SK-N-SH (cell line): ENCODE measurements at regions not wholly inside any gene's neighbourhood (a gene's known extent, or its start where the extent isn't known, plus 50 kb on each side); places are given as distances from the start of the nearest gene placed in this dataset.

Experiments
- CTCF ChIA-PET: fragments of 300-600, 350-600 bp; formaldehyde crosslinking; extraction: SDS; loops from one replicate; lab custom pipeline; 2021; lab: Yijun Ruan, JAX
- POLR2A ChIA-PET: fragments of 350-600 bp; sonication (Branson Sonifier 250); formaldehyde crosslinking; extraction: SDS; loops from one replicate; lab custom pipeline; 2020; ENCODE audit warnings: antibody characterized with exemption, inconsistent platforms; lab: Yijun Ruan, JAX
- DNase-seq: peaks from one replicate; pipeline ENCODE4 v3.0.0; 2012
- H2AFZ ChIP-seq: fragments of 200-600 bp; sonication (generic); 2 replicates; pipeline ENCODE4 v1.8.1; 2016; ENCODE audit warnings: antibody characterized with exemption, mild to moderate bottlenecking, low read depth
- H3F3A ChIP-seq: fragments of 200-600 bp; sonication (generic); replicated peaks from 2 replicates; pipeline ENCODE3; 2016; ENCODE audit warnings: antibody characterized with exemption, mild to moderate bottlenecking; ENCODE audit not compliant: insufficient read depth
- H3K27ac ChIP-seq, 2 experiments: fragments of 200-500 bp in 1 of 2; fragments of 200-600 bp in 1 of 2; sonication (Bioruptor generic) in 1 of 2; sonication (generic), shearing (Covaris generic) in 1 of 2; 2 replicates each; pipeline versions ENCODE4 v1.5.1 to v1.6.1; 2014 to 2016; ENCODE audit warnings: low read depth in 2 of 2, inconsistent platforms in 1 of 2, low read length in 1 of 2, mild to moderate bottlenecking in 1 of 2, mixed read lengths in 1 of 2
- H3K27me3 ChIP-seq: fragments of 200-600 bp; sonication (generic), shearing (Covaris generic); 2 replicates; pipeline ENCODE4 v1.6.1; 2016; ENCODE audit warnings: mixed run types; ENCODE audit not compliant: insufficient read depth
- H3K36me3 ChIP-seq, 2 experiments: fragments of 200-500 bp in 1 of 2; fragments of 200-600 bp in 1 of 2; sonication (Bioruptor generic) in 1 of 2; sonication (generic) in 1 of 2; replicated peaks in 1 of 2; 2 replicates each; pipeline versions ENCODE3 to v1.5.1; 2014 to 2016; ENCODE audit warnings: low read length in 1 of 2, mild to moderate bottlenecking in 1 of 2; ENCODE audit not compliant: insufficient read depth in 2 of 2, control insufficient read depth in 1 of 2
- H3K4me1 ChIP-seq, 2 experiments: fragments of 200-500 bp in 1 of 2; fragments of 200-600 bp in 1 of 2; sonication (Bioruptor generic) in 1 of 2; sonication (generic), shearing (Covaris generic) in 1 of 2; 2 replicates each; pipeline versions ENCODE4 v1.5.1 to v1.6.1; 2014 to 2016; ENCODE audit warnings: low read depth in 1 of 2, low read length in 1 of 2, mixed run types in 1 of 2; ENCODE audit not compliant: insufficient read depth in 2 of 2, control insufficient read depth in 1 of 2
- H3K4me2 ChIP-seq: fragments of 200-600 bp; sonication (generic), shearing (Covaris generic); 2 replicates; pipeline ENCODE4 v1.6.1; 2017; ENCODE audit warnings: mixed run types
- H3K4me3 ChIP-seq, 2 experiments: fragments of 200-500 bp in 1 of 2; fragments of 200-600 bp in 1 of 2; sonication (Bioruptor generic) in 1 of 2; sonication (generic), shearing (Covaris generic) in 1 of 2; 2 replicates each; pipeline versions ENCODE4 v1.5.1 to v1.8.1; 2014 to 2016; ENCODE audit warnings: low read depth in 2 of 2, inconsistent platforms in 1 of 2, low read length in 1 of 2, mild to moderate bottlenecking in 1 of 2, mixed read lengths in 1 of 2, moderate library complexity in 1 of 2
- H3K79me2 ChIP-seq: fragments of 200-600 bp; sonication (generic); 2 replicates; pipeline ENCODE4 v1.8.1; 2017; ENCODE audit warnings: mild to moderate bottlenecking; ENCODE audit not compliant: insufficient read depth
- H3K9ac ChIP-seq: fragments of 200-600 bp; sonication (generic); 2 replicates; pipeline ENCODE4 v1.6.1; 2017; ENCODE audit warnings: mixed run types
- H3K9me2 ChIP-seq: fragments of 200-600 bp; sonication (generic); 2 replicates; pipeline ENCODE4 v1.6.1; 2017; ENCODE audit warnings: mixed run types
- H3K9me3 ChIP-seq: fragments of 200-600 bp; sonication (generic); 2 replicates; pipeline ENCODE4 v1.6.1; 2017; ENCODE audit warnings: mixed run types, mild to moderate bottlenecking, moderate library complexity
- H4K20me1 ChIP-seq: fragments of 200-600 bp; sonication (generic); 2 replicates; pipeline ENCODE4 v1.6.1; 2017; ENCODE audit warnings: mild to moderate bottlenecking, mixed run types; ENCODE audit not compliant: insufficient read depth
- GABPA ChIP-seq: IDR thresholded peaks from 2 replicates; pipeline ENCODE4 v1.4.0; 2012; ENCODE audit warnings: low read depth, mild to moderate bottlenecking
- IRF3 ChIP-seq: fragments of 150-350 bp; IDR thresholded peaks from 2 replicates; pipeline ENCODE4 v1.6.1; 2016; ENCODE audit warnings: mild to moderate bottlenecking, low read depth, low read length
- MAX ChIP-seq: IDR thresholded peaks from 2 replicates; pipeline ENCODE4 v1.4.0; 2012; ENCODE audit warnings: low read depth
- MXI1 ChIP-seq: IDR thresholded peaks from 2 replicates; pipeline ENCODE4 v1.6.1; 2012; ENCODE audit warnings: mild to moderate bottlenecking, low read depth, low read length, improper control_type of control experiment
- NRF1 ChIP-seq: IDR thresholded peaks from 2 replicates; pipeline ENCODE4 v1.6.1; 2012; ENCODE audit warnings: low read depth, mild to moderate bottlenecking, low read length
- PBX3 ChIP-seq: IDR thresholded peaks from 2 replicates; pipeline ENCODE4; 2012
- RAD21 ChIP-seq: IDR thresholded peaks from 2 replicates; pipeline ENCODE4 v1.6.1; 2012; ENCODE audit warnings: mild to moderate bottlenecking, low read length
- RCOR1 ChIP-seq: fragments of 150-350 bp; IDR thresholded peaks from 2 replicates; pipeline ENCODE4 v1.6.1; 2017; ENCODE audit warnings: antibody characterized with exemption, low read length
- REST ChIP-seq: IDR thresholded peaks from 2 replicates; pipeline ENCODE4 v1.6.1; 2012; ENCODE audit warnings: mild to moderate bottlenecking, low read depth, low read length, moderate library complexity
- RFX5 ChIP-seq: IDR thresholded peaks from 2 replicates; pipeline ENCODE4 v1.6.1; 2012; ENCODE audit warnings: mild to moderate bottlenecking, improper control_type of control experiment, low read length
- RXRA ChIP-seq: IDR thresholded peaks from 2 replicates; pipeline ENCODE4 v1.4.0; 2012; ENCODE audit warnings: low read depth, mild to moderate bottlenecking, borderline replicate concordance
- SMC3 ChIP-seq: IDR thresholded peaks from 2 replicates; pipeline ENCODE4 v1.6.1; 2012; ENCODE audit warnings: low read depth, low read length, improper control_type of control experiment
- TAF1 ChIP-seq: IDR thresholded peaks from 2 replicates; pipeline ENCODE4 v1.6.1; 2012; ENCODE audit warnings: low read depth, mild to moderate bottlenecking, low read length, moderate library complexity, borderline replicate concordance
- TEAD4 ChIP-seq: IDR thresholded peaks from 2 replicates; pipeline ENCODE4 v1.4.0; 2012; ENCODE audit warnings: mild to moderate bottlenecking, borderline replicate concordance; ENCODE audit not compliant: insufficient read depth
- WGBS: methylation state at CpG from one replicate; pipeline ENCODE4 v1.1.6; 2017; ENCODE audit warnings: low lambda C conversion rate; 5-methylcytosine and 5-hydroxymethylcytosine counted together
- TF ChIP-seq, protein P1 (sequence below): fragments of 200-600 bp; sonication (generic); IDR thresholded peaks from 2 replicates; pipeline ENCODE4 v1.6.1; 2017; ENCODE audit warnings: antibody characterized with exemption, mild to moderate bottlenecking, moderate library complexity
- TF ChIP-seq, protein P2 (sequence below): IDR thresholded peaks from 2 replicates; pipeline ENCODE4 v1.4.0; 2012; ENCODE audit warnings: low read depth, borderline replicate concordance

DNA sequence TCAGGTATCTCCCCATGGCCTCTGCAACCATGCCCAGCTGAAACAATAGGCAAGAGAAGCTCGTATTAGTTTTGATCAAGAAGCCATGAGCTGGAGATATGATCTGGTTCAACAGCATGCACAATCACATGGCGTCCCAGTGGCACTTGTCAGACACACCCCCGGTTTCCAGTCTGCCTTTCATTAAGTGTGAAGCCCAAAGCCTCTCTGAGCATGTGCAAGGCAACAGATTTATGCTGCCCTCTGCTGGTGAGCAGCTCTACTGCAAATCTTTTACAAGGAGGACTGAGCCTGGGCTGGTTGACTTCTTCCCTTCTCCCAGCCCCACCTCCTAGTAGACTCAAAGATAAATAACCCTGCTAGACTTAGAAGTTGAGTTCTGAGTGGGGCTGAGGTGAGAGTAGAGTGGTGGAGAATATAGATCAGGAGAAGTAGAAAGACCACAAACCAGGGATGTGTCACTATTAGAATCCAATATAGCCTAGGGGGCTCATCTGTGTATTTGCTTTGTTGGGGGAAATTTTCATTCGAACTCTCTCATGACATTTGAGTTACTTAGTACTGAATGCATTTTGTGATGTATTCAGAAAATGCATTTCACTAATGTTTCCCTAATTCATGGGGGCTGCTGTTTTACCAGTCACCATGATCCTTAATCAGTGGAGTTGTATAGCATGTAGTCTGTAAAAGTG is 53.7 kb upstream of the MBIP start:
- Histone ChIP-seq H3K9ac (no peak overlapping the region), H3K9me2 (no peaks in the 10 kb centered on the region), H3K79me2 (no peaks in the 10 kb centered on the region), H3K36me3 (no peaks in the 10 kb centered on the region), H3K4me3 (no peak overlapping the region; a peak in 1 of 4 replicates), H2AFZ (no peak overlapping the region), H3K9me3 (no peaks in the 10 kb centered on the region), H3F3A (no peaks in the 10 kb centered on the region), H3K4me2 (no peak overlapping the region), H3K27me3 (no peaks in the 10 kb centered on the region; the same call in 1 of the 2 replicates), H3K27ac (no peak overlapping the region), H4K20me1 (no peaks in the 10 kb centered on the region), H3K4me1 (no peaks in the 10 kb centered on the region)
- ChIA-PET POLR2A (no interaction called here), CTCF (interaction anchor here (0.5 to 4.1 kb wide), 32 partner anchors 9 to 494 kb away, joined by 3 to 38 read pairs (median 4); partner anchors contain the start of gene MBIP)
- TF ChIP-seq RAD21 (peak; percentile 77), REST (no peak), RCOR1 (no peak), NRF1 (peak; percentile 78), PBX3 (no peak), RXRA (no peak), IRF3 (no peak), SMC3 (peak; percentile 83), GABPA (no peak), RFX5 (0 out of 2 replicates have a peak, but pooled peaks have one; percentile 28), MAX (peak; percentile 71), TAF1 (no peak), MXI1 (peak; percentile 78), TEAD4 (no peak)
- TF ChIP-seq, protein P1, sequence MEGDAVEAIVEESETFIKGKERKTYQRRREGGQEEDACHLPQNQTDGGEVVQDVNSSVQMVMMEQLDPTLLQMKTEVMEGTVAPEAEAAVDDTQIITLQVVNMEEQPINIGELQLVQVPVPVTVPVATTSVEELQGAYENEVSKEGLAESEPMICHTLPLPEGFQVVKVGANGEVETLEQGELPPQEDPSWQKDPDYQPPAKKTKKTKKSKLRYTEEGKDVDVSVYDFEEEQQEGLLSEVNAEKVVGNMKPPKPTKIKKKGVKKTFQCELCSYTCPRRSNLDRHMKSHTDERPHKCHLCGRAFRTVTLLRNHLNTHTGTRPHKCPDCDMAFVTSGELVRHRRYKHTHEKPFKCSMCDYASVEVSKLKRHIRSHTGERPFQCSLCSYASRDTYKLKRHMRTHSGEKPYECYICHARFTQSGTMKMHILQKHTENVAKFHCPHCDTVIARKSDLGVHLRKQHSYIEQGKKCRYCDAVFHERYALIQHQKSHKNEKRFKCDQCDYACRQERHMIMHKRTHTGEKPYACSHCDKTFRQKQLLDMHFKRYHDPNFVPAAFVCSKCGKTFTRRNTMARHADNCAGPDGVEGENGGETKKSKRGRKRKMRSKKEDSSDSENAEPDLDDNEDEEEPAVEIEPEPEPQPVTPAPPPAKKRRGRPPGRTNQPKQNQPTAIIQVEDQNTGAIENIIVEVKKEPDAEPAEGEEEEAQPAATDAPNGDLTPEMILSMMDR: peak; percentile 87
- TF ChIP-seq, protein P2, sequence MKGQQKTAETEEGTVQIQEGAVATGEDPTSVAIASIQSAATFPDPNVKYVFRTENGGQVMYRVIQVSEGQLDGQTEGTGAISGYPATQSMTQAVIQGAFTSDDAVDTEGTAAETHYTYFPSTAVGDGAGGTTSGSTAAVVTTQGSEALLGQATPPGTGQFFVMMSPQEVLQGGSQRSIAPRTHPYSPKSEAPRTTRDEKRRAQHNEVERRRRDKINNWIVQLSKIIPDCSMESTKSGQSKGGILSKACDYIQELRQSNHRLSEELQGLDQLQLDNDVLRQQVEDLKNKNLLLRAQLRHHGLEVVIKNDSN: no peak
- DNase-seq: peak; percentile 46
- WGBS: 3% methylated on average over 4 of the region's 4 CpGs
